ENCODE measurements at regions not wholly inside any gene's neighbourhood (a gene's known extent, or its start where the extent isn't known, plus 50 kb on each side); places are given as distances from the start of the nearest gene placed in this dataset.
"Not testable (repeated sequence)": the region's sequence is repeated elsewhere in the genome, so short reads cannot be mapped to it uniquely, and the experiment has no call there.

DNA sequence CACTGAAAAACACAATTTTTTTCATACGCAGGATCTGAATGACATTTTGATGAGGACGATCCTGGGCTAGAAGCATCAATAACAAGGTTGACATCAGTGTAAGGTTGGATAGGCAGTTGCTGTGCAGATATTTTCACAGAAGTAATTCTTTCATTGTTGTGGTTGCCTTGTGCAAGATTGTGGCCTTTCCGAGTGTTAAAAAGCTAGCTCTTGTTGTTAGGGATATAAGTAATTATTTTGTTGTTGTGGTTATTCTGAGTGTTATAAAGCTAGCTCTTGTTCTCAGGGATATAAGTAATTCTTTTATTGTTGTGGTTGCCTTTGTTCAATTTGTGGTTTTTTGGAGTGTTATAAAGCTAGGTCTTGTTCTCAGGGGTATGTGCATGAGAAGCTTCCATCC lies 637.4 kb downstream of the TMEM121 start:
- TF ChIP-seq, protein P1, sequence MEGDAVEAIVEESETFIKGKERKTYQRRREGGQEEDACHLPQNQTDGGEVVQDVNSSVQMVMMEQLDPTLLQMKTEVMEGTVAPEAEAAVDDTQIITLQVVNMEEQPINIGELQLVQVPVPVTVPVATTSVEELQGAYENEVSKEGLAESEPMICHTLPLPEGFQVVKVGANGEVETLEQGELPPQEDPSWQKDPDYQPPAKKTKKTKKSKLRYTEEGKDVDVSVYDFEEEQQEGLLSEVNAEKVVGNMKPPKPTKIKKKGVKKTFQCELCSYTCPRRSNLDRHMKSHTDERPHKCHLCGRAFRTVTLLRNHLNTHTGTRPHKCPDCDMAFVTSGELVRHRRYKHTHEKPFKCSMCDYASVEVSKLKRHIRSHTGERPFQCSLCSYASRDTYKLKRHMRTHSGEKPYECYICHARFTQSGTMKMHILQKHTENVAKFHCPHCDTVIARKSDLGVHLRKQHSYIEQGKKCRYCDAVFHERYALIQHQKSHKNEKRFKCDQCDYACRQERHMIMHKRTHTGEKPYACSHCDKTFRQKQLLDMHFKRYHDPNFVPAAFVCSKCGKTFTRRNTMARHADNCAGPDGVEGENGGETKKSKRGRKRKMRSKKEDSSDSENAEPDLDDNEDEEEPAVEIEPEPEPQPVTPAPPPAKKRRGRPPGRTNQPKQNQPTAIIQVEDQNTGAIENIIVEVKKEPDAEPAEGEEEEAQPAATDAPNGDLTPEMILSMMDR (IDR thresholded peaks at IDR 0.05; ENCODE audit: low read depth, low read length): not testable (repeated sequence)
- TF ChIP-seq POLR2A (IDR thresholded peaks at IDR 0.05; ENCODE audit: extremely low read depth, insufficient read length); MYC (IDR thresholded peaks at IDR 0.05; ENCODE audit: low read depth, low read length): not testable (repeated sequence)
- TF ChIP-seq, protein P2, sequence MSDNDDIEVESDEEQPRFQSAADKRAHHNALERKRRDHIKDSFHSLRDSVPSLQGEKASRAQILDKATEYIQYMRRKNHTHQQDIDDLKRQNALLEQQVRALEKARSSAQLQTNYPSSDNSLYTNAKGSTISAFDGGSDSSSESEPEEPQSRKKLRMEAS (IDR thresholded peaks at IDR 0.05; ENCODE audit: low read depth, low read length): not testable (repeated sequence)

Data from NB4 (cell line).